Thyroid gland (tissue), 4 donors: ENCODE measurements at regions not wholly inside any gene's neighbourhood (a gene's known extent, or its start where the extent isn't known, plus 50 kb on each side); places are given as distances from the start of the nearest gene placed in this dataset.

Experiments used
- CTCF ChIP-seq, 6 experiments: fragments of 200-600 bp in 3 of 6; fragments of 450-650 bp in 3 of 6; sonication (generic) in 3 of 6; IDR thresholded peaks; one replicate each; pipeline ENCODE4 v1.5.1; 2016 to 2019; ENCODE audit warnings: antibody characterized with exemption in 6 of 6, mild to moderate bottlenecking in 2 of 6, inconsistent platforms in 1 of 6, moderate library complexity in 1 of 6
- POLR2A ChIP-seq, 2 donors: fragments of 450-650 bp; IDR thresholded peaks; one replicate each; pipeline ENCODE4 v1.6.1; 2017; ENCODE audit warnings: antibody characterized with exemption in 2 of 2, mild to moderate bottlenecking in 2 of 2, moderate library complexity in 1 of 2

DNA sequence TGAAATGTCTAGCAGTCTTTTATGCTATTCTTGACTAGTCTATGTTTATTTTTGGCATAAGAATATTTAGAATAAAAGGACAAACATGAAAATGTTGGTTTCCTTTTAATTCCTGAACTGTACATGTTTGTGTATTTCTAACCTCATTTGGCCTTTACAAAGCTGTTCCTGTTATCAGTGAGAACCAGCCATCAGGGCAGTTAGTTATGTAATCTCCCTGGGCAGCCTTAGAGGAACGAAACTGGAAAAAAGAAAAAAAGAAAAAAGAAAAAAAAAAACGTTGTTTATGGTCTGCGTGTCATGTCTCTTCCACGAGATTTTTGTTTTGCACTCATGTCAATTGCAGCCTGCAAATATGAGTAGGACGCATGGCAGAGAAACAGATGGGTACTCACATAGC is 193.7 kb downstream of the MAGEB5 start:
- no peak for TF ChIP-seq POLR2A (IDR thresholded peaks at IDR 0.05)
- no peak for TF ChIP-seq CTCF (IDR thresholded peaks at IDR 0.05)
